ENCODE measurements at regions not wholly inside any gene's neighbourhood (a gene's known extent, or its start where the extent isn't known, plus 50 kb on each side); places are given as distances from the start of the nearest gene placed in this dataset.

DNA sequence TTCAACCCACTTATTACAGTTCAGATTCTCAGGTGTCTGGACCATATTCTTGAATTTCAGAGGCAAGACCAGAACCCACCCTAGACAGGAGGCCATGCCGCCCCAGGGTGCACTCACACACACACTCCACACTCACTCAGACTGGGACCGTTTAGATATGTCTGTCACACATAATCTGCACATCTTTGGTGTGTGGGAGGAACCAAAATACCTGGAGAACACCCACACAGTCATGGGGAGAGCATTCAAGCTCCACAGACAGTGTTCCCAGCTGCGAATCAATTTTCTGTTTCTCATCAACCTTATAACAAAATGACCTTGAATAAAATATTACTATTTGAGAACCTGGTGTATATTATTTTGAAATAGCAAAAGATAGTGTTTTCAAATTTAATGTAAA is 2353.0 kb downstream of the PCDH9 start:
- no peak for DNase-seq

DNA sequence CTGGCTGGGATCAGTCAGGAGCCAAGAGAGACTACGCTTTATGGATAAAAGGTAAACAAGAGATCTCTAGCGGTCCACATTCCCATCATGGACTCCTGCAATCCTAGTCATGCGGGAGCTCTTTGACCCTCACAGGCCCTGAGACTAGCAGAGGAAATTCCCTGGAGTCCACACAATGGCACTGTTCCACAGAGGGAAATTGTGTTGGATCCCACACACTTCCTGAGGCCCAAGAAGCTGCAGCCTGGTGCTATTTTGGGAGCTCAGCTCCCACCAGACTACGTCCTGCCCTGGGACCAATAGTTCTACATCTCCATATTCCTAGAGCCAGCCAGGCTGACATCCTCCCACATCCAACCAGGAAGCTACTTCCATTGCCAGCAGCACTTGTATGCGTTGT is 2358.4 kb downstream of the PCDH9 start:
- DNase-seq: no peak

DNA sequence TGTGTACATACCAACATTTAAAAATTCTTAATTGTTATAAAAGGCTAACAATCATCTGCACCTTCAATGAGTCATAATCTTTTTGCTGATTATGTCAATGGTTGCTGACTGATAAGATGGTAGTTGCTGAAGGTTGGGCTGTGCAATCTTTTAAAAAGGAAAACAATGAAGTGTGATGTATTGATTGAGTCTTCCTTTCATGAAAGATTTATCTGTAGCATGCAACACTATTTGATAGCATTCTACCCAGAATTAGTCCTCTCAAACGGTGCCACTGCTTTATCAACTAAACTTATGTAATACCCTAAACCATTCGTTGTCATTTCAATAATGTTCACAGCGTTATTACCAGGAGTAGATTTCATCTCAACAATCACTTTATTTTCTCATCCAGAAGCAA is 2360.6 kb downstream of the PCDH9 start:
- DNase-seq: no peak

DNA sequence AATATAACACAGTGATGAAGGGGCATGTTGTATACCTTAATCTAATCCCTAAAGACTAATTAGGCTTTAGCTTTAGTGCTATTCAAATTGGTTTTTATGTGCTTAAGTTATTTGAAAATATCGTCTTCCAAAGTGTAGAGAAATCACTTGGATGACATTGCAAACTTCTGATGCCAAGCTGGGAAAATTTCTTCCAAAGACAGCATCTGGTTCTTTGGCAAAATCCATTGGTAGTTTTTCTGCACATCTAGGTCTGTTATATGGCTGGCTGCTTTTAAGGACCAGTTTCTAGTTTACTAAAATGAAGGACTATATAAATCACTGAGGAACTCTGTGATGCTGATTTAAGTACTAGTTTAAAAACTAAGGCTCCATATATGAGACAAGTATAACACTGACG is 2362.3 kb downstream of the PCDH9 start:
- DNase-seq: peak; percentile 27

DNA sequence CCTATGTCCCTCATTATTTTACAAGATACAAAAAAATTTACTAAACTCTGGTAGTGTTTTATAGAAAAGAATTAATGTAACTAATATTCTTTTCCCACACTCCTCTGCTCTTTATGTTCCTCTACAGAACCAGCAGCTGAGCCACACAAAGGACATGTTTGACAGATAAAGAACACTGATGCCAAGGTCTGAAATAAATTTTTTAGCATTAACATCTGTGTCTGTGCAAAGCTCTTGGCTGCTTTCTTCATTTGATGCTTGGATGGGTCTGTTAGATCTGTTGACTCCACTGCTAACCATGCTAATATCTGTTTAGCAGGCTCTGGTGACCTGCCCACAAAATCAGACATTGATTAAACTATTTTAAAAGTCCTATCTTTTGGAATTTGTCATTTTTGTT is 2363.8 kb downstream of the PCDH9 start:
- DNase-seq: peak; percentile 67

DNA sequence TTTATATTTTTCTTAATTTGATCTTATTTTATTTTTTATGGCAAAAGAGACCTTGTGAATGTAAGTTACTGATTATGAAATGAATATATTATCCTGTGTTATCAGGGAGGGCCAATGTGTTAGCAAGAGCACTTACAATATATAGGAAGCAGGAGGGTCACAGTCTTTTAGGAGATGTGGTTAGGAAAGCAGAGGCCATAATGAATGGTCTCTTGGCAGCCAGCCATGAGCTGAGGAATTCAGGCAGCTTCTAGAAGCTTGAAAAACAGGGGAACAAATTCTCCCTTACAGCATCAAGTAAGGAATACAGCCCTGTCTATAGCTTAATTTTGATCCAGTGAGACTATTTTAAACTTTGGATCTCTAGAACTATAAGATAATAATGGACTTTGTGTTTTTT is 2374.6 kb downstream of the PCDH9 start:
- peak; percentile 38 for DNase-seq

DNA sequence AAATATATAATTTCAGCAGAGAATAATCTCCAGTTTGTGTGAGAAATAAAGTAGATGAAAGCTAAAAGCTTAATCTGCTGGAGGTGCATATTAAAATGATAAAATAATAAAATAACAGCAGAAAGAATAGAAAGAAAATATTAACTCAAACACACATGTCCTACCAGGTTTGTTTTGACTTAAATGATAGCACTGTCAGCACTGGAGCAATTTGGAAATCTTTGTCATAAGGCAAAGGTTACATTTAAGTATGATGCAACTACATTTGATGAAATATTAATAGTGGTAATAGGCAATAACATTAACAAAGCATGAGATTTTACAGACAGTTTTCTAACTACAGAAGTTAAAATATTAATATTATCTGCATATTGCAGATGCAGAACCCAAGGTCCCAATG is 2380.1 kb downstream of the PCDH9 start:
- no peak for DNase-seq

DNA sequence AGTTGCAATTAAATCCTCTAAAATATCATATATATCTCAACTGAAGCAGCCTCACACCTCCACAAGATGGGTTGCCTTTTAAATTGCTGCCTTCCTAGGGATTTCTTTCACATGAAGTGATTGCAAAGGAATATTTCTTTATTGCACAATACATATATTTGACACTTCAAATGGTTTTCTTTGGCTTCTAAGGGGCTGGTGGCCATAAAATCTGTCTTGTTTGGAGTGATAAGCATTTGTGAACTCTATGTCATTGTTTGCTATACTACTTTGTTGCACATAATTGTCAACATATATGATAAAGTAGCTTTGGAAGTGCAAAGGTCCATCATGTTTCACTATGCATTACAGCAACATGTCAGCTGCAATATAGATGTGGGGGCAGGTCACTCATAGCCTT is 2380.9 kb downstream of the PCDH9 start:
- no peak for DNase-seq

DNA sequence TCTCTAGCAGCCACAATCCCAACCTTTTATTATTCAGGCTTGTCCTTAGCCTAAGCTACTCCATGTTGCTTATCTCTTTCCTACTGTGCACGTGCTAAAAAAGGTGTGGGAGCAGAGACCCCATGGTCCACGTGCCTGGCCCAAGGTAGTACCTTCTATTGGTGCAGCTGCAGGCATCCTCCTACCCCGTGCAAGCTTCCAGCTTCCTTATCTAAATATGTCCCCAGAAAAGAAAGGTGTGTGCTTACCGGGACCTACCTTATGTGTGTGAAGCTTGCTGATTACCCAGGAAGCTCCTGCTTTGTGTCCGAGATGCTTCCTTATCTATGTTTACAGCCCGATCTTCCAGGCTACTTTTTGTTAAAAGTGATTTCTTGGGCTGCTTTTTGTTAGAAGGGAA is 2382.4 kb downstream of the PCDH9 start:
- DNase-seq: no peak

DNA sequence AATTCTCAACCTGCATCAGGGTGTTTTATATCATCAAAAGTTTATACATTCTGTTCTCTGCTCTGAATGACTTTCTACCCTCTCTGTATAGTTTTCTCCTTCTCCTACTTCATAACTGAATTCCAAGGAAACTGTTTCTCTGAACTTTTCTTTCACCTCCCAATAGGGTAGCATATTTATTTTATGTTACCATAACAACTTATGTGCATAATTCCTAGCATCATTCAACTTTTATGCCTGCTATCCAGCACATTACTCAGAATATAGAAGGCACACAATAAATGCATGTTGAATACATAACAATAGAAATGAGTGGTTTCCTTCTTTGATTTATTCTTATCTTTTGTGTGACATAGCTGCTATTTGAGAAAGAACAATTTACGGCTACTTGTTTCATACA is 2385.0 kb downstream of the PCDH9 start:
- DNase-seq: no peak

DNA sequence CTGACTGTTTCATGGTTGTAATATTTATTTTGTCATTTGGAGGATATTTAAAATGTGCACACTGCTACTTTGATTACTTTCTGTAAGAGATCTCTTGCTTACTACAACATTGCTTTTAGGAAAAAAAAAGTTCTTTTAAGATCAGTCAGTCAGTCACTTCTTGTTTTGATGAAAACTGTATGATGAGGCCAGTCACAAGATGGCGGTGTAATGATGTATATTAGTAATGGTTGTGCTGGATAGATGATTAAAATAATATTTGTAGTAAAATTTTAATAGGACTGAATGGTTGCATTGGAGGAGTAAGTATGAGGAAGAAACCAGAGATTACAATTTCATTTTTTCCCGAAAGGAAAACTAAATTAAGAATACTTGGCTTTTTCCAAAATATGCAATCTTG is 2411.1 kb downstream of the PCDH9 start:
- no peak for DNase-seq

DNA sequence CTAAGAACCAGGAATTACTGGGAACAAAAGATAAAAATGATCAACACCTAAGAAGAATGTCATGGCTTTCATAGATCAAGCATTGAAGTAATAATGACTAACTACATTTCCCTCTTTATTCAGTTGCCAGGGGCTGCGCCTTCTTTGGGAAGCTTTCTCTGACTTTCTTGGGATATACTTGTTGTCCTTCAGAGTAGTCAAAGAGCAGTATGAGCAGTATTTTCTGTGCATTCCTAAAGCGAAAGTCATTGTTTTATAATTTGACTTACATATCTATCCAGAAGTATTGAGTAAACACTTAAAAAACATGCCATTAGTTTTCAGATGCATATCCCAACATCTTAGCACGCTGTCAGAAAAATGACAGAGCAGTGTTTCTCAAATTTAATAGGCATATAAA is 2412.4 kb downstream of the PCDH9 start:
- DNase-seq: no peak

DNA sequence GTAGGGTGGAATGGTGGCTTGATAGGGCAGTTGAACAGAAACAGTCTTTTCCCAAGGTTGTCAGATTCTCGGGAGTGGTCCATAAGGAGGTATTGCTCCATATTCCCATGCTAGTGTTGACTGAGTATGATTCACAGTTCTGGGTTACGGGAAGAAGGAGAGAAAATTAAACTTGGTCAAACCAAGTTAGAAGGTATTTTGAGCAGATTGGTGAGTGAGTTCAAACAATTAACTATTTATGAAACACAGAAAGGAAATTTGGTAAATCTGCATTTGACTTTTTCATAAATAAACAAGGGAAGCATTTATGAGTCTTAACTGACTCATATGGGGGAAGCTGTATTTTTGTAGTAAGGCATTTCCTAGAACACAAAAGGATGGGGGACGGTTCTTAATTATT is 2419.4 kb downstream of the PCDH9 start:
- DNase-seq: no peak

DNA sequence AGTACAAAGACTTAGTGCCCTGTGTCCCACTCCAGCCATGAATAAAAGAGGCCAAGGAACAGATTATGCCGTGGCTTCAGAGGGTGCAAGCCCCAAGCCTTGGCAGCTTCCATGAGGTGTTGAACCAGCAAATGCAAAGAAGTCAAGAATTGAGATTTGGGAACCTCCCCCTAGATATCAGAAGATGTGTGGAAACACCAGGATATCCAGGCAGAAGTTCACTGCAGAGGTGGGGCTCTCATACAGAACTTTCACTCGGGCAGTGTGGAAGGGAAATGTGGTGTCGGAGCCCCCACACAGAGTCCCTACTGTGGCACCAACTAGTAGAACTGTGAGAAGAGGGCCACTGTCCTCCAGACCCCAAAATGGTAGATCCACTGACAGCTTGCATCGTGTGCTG is 2421.4 kb downstream of the PCDH9 start:
- DNase-seq: no peak

DNA sequence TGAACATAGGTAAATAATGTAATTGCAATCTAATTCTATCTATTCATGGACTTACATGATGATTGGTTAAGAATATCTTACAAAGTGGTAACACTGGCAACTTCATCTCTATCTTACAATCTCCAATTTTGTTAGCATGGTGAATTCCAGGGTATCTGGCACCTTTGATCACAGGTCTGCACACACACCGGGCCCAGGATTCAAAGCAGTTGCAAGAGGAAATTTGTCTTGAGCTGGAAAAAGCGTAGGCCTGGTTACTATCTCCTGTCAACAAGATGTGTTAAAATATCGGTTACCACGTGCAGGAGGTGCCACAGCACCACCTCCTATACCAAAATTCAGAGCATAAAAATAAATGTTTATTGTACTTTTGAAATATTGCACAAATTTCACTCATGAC is 2428.4 kb downstream of the PCDH9 start:
- no peak for DNase-seq

DNA sequence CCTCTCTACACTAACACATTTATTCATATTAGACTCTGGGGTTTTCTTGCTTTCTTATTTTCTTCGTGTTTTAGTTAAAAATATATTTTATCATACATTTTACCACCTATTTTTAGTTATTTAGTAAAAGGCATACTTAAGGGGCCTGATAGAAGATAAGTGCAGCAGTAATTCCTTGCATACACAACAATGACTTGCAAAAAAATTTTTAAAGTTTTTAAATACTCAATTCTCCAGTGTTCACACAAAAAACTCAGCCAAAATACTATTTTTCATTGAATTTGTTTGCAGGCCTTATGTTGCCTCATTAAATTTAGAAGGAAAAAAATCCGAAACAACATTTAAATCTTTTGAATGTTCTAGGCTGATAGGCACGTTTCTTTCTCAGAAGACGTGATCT is 2431.7 kb downstream of the PCDH9 start:
- DNase-seq: no peak

DNA sequence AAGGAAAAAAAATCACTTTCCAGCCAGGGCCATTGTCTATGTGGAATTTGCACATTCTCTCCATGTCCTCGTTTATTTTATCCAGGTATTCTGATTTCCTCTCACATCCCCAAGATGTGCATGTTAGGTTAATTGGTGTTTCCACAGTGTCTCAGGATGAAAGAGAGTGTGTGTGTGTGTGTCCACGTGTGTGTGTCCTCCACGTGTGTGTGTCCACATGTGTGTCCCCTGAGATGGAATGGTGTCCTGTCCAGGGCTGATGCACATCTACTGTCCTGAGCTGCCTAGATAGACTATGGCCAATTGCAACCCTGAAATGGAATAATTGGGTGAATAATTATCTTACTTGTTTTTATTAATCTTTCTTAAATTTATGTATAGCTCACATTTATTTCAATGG is 2436.5 kb downstream of the PCDH9 start:
- DNase-seq: no peak

DNA sequence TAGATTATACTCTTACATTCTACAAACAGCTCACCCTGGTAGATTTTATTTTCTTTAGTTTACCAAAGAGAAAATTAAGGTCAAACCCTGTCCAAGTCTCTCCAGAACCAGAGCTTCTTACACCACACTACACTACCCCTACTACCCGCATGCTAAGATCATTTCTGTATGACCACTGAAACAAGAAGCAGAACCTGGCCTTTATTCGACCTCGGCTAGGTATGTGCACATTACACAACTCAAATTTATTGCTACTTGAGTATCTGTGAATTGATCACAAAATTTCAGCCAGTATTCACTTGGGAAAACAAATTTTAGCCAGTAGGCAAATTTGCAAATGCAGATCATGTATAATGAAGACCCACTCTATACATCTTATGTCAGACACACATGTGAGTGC is 2437.0 kb downstream of the PCDH9 start:
- no peak for DNase-seq

DNA sequence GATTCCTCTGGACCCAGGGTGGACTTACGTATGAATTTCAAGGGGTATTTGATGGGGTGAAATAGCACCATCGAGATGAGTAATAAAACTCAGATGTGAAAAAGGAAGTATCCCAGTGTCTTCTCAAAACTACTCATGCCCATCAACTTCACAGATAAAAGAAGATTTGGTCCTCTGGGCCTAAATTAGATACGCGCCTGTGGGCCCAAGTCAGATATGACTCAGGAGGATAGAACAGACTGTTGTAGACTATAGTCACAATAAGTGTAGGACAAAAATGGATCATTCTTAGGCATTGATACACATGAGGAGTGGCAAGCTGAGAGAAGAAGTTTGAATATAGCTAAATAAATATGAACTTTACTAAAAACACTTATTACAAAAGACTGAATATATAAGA is 2438.8 kb downstream of the PCDH9 start:
- DNase-seq: no peak

DNA sequence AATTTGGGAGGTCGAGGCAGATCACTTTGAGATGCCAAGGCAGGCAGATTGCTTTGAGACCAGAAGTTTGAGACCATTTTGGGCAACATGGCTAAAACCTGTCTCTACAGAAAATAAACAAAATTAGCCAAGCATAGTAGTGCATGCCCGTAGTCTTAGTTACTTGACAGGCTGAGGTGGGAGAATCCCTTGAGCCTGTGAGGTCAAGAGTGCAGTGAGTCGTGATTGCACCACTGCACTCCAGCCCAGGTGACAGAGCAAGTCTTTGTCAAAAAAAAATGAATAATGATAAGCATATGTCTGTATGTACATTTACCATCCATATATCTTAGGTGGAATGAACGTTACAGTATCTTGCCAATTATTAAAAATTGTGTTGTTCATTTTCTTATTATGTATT is 2447.7 kb downstream of the PCDH9 start:
- DNase-seq: no peak

DNA sequence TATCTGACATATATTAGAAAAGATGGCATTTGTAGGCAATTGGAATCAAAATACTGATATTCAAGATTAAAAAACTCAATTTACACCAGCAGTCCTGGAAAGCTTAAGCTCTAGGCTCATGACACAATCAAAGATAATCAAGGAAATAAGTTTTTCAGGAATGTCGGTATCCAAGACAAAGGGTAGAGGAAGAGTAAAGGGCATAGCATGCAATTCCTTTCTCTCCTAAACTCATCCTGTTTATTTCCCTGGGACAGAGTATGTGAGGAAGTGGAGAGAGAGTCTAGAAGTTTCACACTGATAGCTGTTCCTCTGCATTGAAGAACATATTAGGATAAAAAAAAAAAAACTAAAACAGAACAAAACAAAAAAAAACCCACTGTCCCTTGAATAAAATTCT is 2452.1 kb downstream of the PCDH9 start:
- no peak for DNase-seq

DNA sequence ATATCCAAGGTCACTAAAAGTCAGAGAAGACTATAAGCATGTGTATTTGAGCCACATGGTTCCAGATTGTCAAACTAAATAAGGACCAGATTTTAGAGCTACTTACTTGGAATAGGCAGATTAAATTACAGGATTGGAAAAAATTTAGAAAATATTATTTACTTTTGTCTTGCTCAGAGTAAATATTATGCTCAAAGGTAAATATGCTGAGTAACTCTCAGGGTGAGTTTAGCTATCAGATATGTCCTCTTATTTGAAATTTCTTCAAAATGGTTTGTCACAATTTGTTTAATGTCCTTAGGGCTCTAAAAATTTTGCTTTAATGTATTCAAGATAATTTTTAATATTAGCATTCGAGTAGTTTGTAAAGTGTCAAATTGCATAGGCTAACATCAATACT is 2455.2 kb downstream of the PCDH9 start:
- no peak for DNase-seq

DNA sequence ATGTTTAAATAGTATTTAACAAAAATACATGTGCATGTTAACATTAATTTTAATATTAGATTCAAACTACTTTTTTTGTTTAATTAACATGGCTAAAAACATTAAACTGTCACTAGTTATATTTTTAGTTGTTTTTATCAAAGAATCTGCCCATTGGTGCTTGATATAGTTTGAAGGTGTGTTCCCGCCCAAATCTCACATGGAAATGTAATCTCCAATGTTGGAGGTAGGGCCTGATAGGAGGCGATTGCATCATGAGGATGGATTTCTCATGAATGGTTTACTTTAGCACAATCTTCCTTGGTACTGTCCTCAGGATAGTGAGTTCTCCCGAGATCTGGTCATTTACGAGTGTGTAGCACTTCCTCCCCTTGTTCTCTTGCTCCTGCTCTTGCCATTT is 2459.4 kb downstream of the PCDH9 start:
- no peak for DNase-seq

DNA sequence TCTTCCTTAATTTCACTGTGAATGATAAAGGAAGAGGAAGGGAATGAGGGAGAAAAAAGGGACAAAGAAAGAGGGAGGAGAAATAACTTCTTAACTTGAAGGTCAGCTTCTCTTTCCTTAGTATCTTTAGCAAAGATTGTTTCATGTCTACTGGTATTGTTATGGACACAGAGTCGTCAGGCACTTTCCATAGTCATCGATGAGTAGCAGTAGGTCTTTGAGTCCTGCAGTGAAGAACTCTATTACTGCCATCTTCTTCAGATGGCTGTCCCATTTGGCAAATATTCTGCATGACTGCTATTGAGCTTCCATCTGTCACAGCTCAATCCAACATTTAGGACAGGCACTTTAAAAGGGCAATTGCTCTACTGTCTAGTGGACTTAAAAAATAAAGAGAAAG is 2463.1 kb downstream of the PCDH9 start:
- no peak for DNase-seq

DNA sequence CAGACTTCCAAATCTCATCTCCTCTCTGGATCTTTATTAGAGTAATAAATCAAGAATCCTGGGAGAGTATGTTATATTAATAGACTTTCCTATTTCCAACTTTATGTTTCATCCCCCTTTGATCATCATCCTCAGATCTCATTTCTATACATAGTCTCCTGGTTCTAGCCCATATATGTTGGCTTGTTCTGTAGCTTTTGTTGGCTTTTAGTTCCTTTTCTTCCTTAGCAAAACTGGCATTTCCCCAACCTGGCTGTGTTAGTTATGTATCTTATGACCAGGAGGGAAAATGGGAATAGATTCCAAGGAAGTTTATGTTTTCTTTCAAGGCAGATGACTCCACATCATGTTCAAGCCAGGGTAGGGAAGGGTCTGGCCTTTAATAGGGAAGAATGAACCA is 2464.5 kb downstream of the PCDH9 start:
- peak; percentile 26 for DNase-seq

Measured in tongue (tissue), 1 donor.